K562 (cell line): ENCODE measurements at regions not wholly inside any gene's neighbourhood (a gene's known extent, or its start where the extent isn't known, plus 50 kb on each side); places are given as distances from the start of the nearest gene placed in this dataset.

ENCODE experiments used
- ATAC-seq: fragments of 200-7000 bp; cut with Tn5 transposase; 3 replicates; pipeline ENCODE4 v1.9.1; 2020; ENCODE audit warnings: moderate library complexity
- BruUV-seq: library from RNA; stranded (reverse); fragments of 400-500 nt; replicated peaks from 2 replicates; lab custom pipeline; 2021; lab: Mats Ljungman, UMichigan
- CTCF ChIA-PET: fragments of 300-600 bp; formaldehyde crosslinking; extraction: SDS; loops from one replicate; lab custom pipeline; 2021; ENCODE audit warnings: low intra/inter-chr PET ratio; lab: Yijun Ruan, JAX
- POLR2A ChIA-PET: fragments of 300-600, 350-650 bp; sonication (Branson Sonifier 250); formaldehyde crosslinking; extraction: SDS; loops from one replicate; lab custom pipeline; 2021; ENCODE audit warnings: antibody characterized with exemption, inconsistent platforms; lab: Yijun Ruan, JAX
- DNase-seq, 4 experiments: peaks; one replicate each; pipeline versions ENCODE4 v3.0.0 to v3.0.0-alpha.2; 2011 to 2018; ENCODE audit warnings: low spot score in 3 of 4, mixed read lengths in 3 of 4; ENCODE audit errors: extremely low read depth in 1 of 4
- FAIRE-seq: peaks from 2 replicates; lab custom pipeline; 2011; peaks lifted over from hg19 to GRCh38; lab: Jason Lieb, UNC
- H2AFZ ChIP-seq: 2 replicates; pipeline ENCODE4 v1.6.0; 2011; ENCODE audit warnings: low read depth, low read length, control low read depth, inconsistent platforms
- H3K27ac ChIP-seq: fragments of 200-600 bp; 3 replicates; pipeline ENCODE4 v1.8.0; 2011; ENCODE audit warnings: low read depth, mild to moderate bottlenecking, control low read depth, inconsistent platforms, low read length, moderate library complexity, mixed read lengths; ENCODE audit errors: extremely low read depth
- H3K27me3 ChIP-seq, 2 experiments: fragments of 300-600 bp in 1 of 2; 2 replicates in 1 of 2; 3 replicates in 1 of 2; pipeline versions ENCODE4 v1.6.0 to v1.8.0; 2011; ENCODE audit warnings: inconsistent platforms in 2 of 2, low read length in 2 of 2, mild to moderate bottlenecking in 1 of 2, mixed read lengths in 1 of 2, moderate library complexity in 1 of 2; ENCODE audit not compliant: control insufficient read depth in 2 of 2, insufficient read depth in 2 of 2
- H3K36me3 ChIP-seq: fragments of 300-600 bp; 3 replicates; pipeline ENCODE4 v1.8.0; 2011; ENCODE audit warnings: mild to moderate bottlenecking, low read length, inconsistent platforms; ENCODE audit not compliant: control insufficient read depth, insufficient read depth
- H3K4me1 ChIP-seq, 2 experiments: fragments of 200-600 bp in 1 of 2; replicated peaks in 1 of 2; 2 replicates in 1 of 2; 3 replicates in 1 of 2; pipeline versions ENCODE4 v1.5.1 to v1.8.0; 2011; ENCODE audit warnings: inconsistent platforms in 2 of 2, low read length in 2 of 2, mild to moderate bottlenecking in 1 of 2, mixed read lengths in 1 of 2, moderate library complexity in 1 of 2; ENCODE audit not compliant: control insufficient read depth in 2 of 2, insufficient read depth in 2 of 2
- H3K4me2 ChIP-seq: 2 replicates; pipeline ENCODE4 v1.6.1; 2011; ENCODE audit warnings: low read length, control low read depth, inconsistent platforms, mixed read lengths; ENCODE audit not compliant: insufficient read depth
- H3K4me3 ChIP-seq: fragments of 200-600 bp; sonication (generic), shearing (Covaris generic); 2 replicates; pipeline ENCODE4 v1.5.1; 2016; ENCODE audit warnings: control low read depth, inconsistent platforms
- H3K79me2 ChIP-seq: fragments of 200-600 bp; 3 replicates; pipeline ENCODE4 v1.8.0; 2011; ENCODE audit warnings: low read length, inconsistent platforms; ENCODE audit not compliant: control insufficient read depth, insufficient read depth
- H3K9ac ChIP-seq, 2 experiments: 2 replicates each; pipeline versions ENCODE4 v1.6.0 to v1.6.1; 2011; ENCODE audit warnings: low read depth in 2 of 2, low read length in 2 of 2, control low read depth in 1 of 2, inconsistent platforms in 1 of 2, mild to moderate bottlenecking in 1 of 2, mixed read lengths in 1 of 2; ENCODE audit not compliant: insufficient read depth in 1 of 2
- H3K9me1 ChIP-seq: one replicate; pipeline ENCODE4 v1.6.0; 2011; ENCODE audit warnings: inconsistent platforms, mild to moderate bottlenecking, low read length, moderate library complexity; ENCODE audit not compliant: control insufficient read depth, insufficient read depth
- H3K9me3 ChIP-seq: replicated peaks from 2 replicates; pipeline ENCODE4 v1.5.1; 2011; ENCODE audit warnings: low read depth, low read length, inconsistent platforms; ENCODE audit not compliant: control insufficient read depth, insufficient read depth
- H4K20me1 ChIP-seq: replicated peaks from 2 replicates; pipeline ENCODE4 v1.6.1; 2011; ENCODE audit warnings: low read length, inconsistent platforms, mixed read lengths; ENCODE audit not compliant: control insufficient read depth, insufficient read depth
- ATF7 ChIP-seq: fragments of 450-650 bp; IDR thresholded peaks from 2 replicates; pipeline ENCODE4 v1.7.1; 2014; ENCODE audit warnings: mild to moderate bottlenecking, moderate library complexity
- CBFA2T3 ChIP-seq: fragments of 450-650 bp; IDR thresholded peaks from 2 replicates; pipeline ENCODE4 v1.6.1; 2017
- CEBPG ChIP-seq, 3 experiments: fragments of 200-800 bp in 1 of 3; sonication (Bioruptor generic) in 1 of 3; sonication (generic) in 1 of 3; formaldehyde crosslinking in 1 of 3; IDR thresholded peaks in 2 of 3; conservative IDR thresholded peaks in 1 of 3; 2 replicates each; pipeline versions ENCODE4 v1.6.1 to v1.8.0; 2016 to 2022; ENCODE audit warnings: missing compliant biosample characterization in 2 of 3, missing genetic modification characterization in 2 of 3, mild to moderate bottlenecking in 1 of 3, missing genetic modification reagents in 1 of 3
- DDX20 ChIP-seq: fragments of 450-650 bp; IDR thresholded peaks from 2 replicates; pipeline ENCODE4 v1.6.1; 2016; ENCODE audit warnings: missing genetic modification characterization, low read depth, mild to moderate bottlenecking, missing compliant biosample characterization, moderate library complexity
- FOXK2 ChIP-seq, 2 experiments: fragments of 450-650 bp; IDR thresholded peaks in 1 of 2; conservative IDR thresholded peaks in 1 of 2; 2 replicates each; pipeline ENCODE4 v1.6.1; 2016; ENCODE audit warnings: low read depth in 2 of 2, mild to moderate bottlenecking in 1 of 2
- NUFIP1 ChIP-seq: fragments of 450-650 bp; IDR thresholded peaks from 2 replicates; pipeline ENCODE4 v1.6.1; 2018; ENCODE audit not compliant: partially characterized antibody
- RCOR1 ChIP-seq, 2 experiments: IDR thresholded peaks; 2 replicates each; pipeline ENCODE4 v1.6.1; 2012; ENCODE audit warnings: low read depth in 2 of 2, low read length in 2 of 2, borderline replicate concordance in 1 of 2, improper control_type of control experiment in 1 of 2
- ZC3H8 ChIP-seq: fragments of 450-650 bp; IDR thresholded peaks from 2 replicates; pipeline ENCODE4 v1.6.1; 2017
- ZFP36 ChIP-seq: fragments of 150-350 bp; IDR thresholded peaks from 2 replicates; pipeline ENCODE4 v1.6.1; 2018; ENCODE audit warnings: low read length, low read depth; ENCODE audit not compliant: partially characterized antibody
- ZNF121 ChIP-seq: sonication (generic); formaldehyde crosslinking; conservative IDR thresholded peaks from 2 replicates; pipeline ENCODE4 v1.8.0; 2022; ENCODE audit warnings: missing genetic modification reagents
- ZNF764 ChIP-seq: fragments of 250-450 bp; sonication (Bioruptor Pico); IDR thresholded peaks from 2 replicates; pipeline ENCODE4 v1.4.0; 2020; ENCODE audit warnings: low read depth, mild to moderate bottlenecking, moderate library complexity
- WGBS: fragments of 100-300 bp; shearing (Covaris generic); methylation state at CpG from one replicate; pipeline ENCODE4 v1.1.6; 2016; ENCODE audit warnings: low coverage, mixed read lengths; ENCODE audit not compliant: insufficient coverage; ENCODE audit errors: missing lambda C conversion rate; 5-methylcytosine and 5-hydroxymethylcytosine counted together
- in situ Hi-C: fragments of 300-500 bp; cut with MboI; formaldehyde crosslinking; loops from 4 replicates; pipeline ENCODE4 v1.15.0; 2018; ENCODE audit warnings: inconsistent platforms, mixed read lengths
- intact Hi-C: fragments of 100-400 bp; cut with micrococcal nuclease; formaldehyde crosslinking; loops from 2 replicates; pipeline ENCODE4 v1.14.2; 2022
- TF ChIP-seq, protein P1 (sequence below), 2 experiments: fragments of 450-650 bp in 1 of 2; sonication (generic) in 1 of 2; formaldehyde crosslinking in 1 of 2; IDR thresholded peaks in 1 of 2; conservative IDR thresholded peaks in 1 of 2; 2 replicates each; pipeline versions ENCODE4 v1.6.1 to v1.8.1; 2016 to 2023; ENCODE audit warnings: mild to moderate bottlenecking in 2 of 2, moderate library complexity in 2 of 2, inconsistent platforms in 1 of 2, missing genetic modification reagents in 1 of 2
- TF ChIP-seq, protein P2 (sequence below), 3 experiments: fragments of 200-800 bp in 1 of 3; sonication (Bioruptor generic) in 1 of 3; sonication (generic) in 1 of 3; formaldehyde crosslinking in 1 of 3; IDR thresholded peaks; 2 replicates each; pipeline versions ENCODE4 v1.6.1 to v1.8.0; 2016 to 2022; ENCODE audit warnings: mild to moderate bottlenecking in 2 of 3, missing compliant biosample characterization in 2 of 3, missing genetic modification characterization in 2 of 3, missing genetic modification reagents in 1 of 3
- TF ChIP-seq, protein P3 (sequence below): fragments of 450-650 bp; formaldehyde crosslinking; IDR thresholded peaks from 2 replicates; pipeline ENCODE4 v1.4.0; 2022; ENCODE audit warnings: missing genetic modification characterization
- TF ChIP-seq, protein P4 (sequence below): fragments of 450-650 bp; IDR thresholded peaks from 2 replicates; pipeline ENCODE4 v1.6.1; 2016; ENCODE audit warnings: borderline replicate concordance

DNA sequence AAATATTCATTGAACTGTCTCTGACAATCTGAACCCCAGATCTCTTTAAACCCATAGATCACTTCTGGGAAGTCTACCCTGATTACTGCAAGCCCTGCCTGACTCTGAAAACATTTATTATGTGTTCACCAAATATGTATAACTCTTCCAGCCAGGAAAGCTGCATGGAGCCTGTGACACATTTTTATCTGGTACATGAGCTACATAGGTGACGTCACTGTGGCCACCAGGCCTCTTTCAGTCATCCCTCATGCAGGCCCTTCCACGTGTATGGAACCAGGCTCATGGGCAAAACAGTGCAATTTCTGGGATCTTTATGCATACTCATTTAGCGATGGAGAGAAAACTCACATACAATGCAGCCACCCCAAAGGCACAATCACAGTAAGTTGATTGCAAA is 133.9 kb upstream of the NUPR2 start:
- in situ Hi-C loops, result no loop called here
- no TSS peak for BruUV-seq
- TF ChIP-seq, protein P1, sequence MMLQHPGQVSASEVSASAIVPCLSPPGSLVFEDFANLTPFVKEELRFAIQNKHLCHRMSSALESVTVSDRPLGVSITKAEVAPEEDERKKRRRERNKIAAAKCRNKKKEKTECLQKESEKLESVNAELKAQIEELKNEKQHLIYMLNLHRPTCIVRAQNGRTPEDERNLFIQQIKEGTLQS (IDR thresholded peaks at IDR 0.05), result peak; percentile 30; the same call in 1 of the 2 replicates
- TF ChIP-seq, protein P1 (CRISPR knock-in tag; conservative IDR thresholded peaks at IDR 0.05), result no peak
- no peak for TF ChIP-seq ZC3H8
- TF ChIP-seq ZFP36, result no peak
- TF ChIP-seq, protein P2, sequence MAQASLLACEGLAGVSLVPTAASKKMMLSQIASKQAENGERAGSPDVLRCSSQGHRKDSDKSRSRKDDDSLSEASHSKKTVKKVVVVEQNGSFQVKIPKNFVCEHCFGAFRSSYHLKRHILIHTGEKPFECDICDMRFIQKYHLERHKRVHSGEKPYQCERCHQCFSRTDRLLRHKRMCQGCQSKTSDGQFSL (CRISPR knock-in tag; IDR thresholded peaks at IDR 0.05), result no peak
- TF ChIP-seq, protein P2 (tag; IDR thresholded peaks at IDR 0.05), result no peak
- TF ChIP-seq, protein P3, sequence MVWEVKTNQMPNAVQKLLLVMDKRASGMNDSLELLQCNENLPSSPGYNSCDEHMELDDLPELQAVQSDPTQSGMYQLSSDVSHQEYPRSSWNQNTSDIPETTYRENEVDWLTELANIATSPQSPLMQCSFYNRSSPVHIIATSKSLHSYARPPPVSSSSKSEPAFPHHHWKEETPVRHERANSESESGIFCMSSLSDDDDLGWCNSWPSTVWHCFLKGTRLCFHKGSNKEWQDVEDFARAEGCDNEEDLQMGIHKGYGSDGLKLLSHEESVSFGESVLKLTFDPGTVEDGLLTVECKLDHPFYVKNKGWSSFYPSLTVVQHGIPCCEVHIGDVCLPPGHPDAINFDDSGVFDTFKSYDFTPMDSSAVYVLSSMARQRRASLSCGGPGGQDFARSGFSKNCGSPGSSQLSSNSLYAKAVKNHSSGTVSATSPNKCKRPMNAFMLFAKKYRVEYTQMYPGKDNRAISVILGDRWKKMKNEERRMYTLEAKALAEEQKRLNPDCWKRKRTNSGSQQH, result no peak
- TF ChIP-seq FOXK2 (conservative IDR thresholded peaks at IDR 0.05 in 1 of 2, IDR thresholded peaks at IDR 0.05 in 1 of 2; ENCODE audit: low read depth in 2 of 2), result no peak
- no peak for TF ChIP-seq NUFIP1
- no peak for TF ChIP-seq RCOR1 (IDR thresholded peaks at IDR 0.05; ENCODE audit: borderline replicate concordance in 1 of 2, low read depth in 2 of 2, low read length in 2 of 2)
- TF ChIP-seq, protein P4, sequence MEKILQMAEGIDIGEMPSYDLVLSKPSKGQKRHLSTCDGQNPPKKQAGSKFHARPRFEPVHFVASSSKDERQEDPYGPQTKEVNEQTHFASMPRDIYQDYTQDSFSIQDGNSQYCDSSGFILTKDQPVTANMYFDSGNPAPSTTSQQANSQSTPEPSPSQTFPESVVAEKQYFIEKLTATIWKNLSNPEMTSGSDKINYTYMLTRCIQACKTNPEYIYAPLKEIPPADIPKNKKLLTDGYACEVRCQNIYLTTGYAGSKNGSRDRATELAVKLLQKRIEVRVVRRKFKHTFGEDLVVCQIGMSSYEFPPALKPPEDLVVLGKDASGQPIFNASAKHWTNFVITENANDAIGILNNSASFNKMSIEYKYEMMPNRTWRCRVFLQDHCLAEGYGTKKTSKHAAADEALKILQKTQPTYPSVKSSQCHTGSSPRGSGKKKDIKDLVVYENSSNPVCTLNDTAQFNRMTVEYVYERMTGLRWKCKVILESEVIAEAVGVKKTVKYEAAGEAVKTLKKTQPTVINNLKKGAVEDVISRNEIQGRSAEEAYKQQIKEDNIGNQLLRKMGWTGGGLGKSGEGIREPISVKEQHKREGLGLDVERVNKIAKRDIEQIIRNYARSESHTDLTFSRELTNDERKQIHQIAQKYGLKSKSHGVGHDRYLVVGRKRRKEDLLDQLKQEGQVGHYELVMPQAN, result no peak
- no peak for TF ChIP-seq DDX20
- no peak for TF ChIP-seq CEBPG (CRISPR knock-in tag; IDR thresholded peaks at IDR 0.05)
- no peak for TF ChIP-seq CEBPG (tag; conservative IDR thresholded peaks at IDR 0.05 in 1 of 2, IDR thresholded peaks at IDR 0.05 in 1 of 2)
- peak; percentile 20; the same call in 1 of the 2 replicates for TF ChIP-seq ATF7
- no peak for TF ChIP-seq ZNF764 (CRISPR knock-in tag)
- TF ChIP-seq ZNF121 (CRISPR knock-in tag), result no peak
- no peak for TF ChIP-seq CBFA2T3

More for the DNA sequence above, 133.9 kb upstream of the NUPR2 start:
- no peaks in the 10 kb centered on the region for H4K20me1 ChIP-seq
- no peak overlapping the region for H3K9ac ChIP-seq
- no peaks in the 10 kb centered on the region for H3K36me3 ChIP-seq
- FAIRE-seq, result no peak
- no peak for ATAC-seq
- no peaks in the 10 kb centered on the region for H3K79me2 ChIP-seq
- H3K9me1 ChIP-seq, result no peaks in the 10 kb centered on the region
- no peaks in the 10 kb centered on the region for H3K9me3 ChIP-seq
- WGBS, result 0% methylated on average over 3 of the region's 3 CpGs
- no peaks in the 10 kb centered on the region for H3K27me3 ChIP-seq
- ChIA-PET CTCF (no interaction called here), POLR2A (interaction anchor here (0.6 kb wide), 1 partner anchor 15 kb away, joined by 3 read pairs; no protein-coding TSS in a partner anchor)
- H3K4me1 ChIP-seq, result no peaks in the 10 kb centered on the region
- H3K4me3 ChIP-seq, result no peak overlapping the region
- H2AFZ ChIP-seq, result no peak overlapping the region
- intact Hi-C loops, result no loop called here
- DNase-seq, result no peak
- H3K27ac ChIP-seq, result no peak overlapping the region
- H3K4me2 ChIP-seq, result no peak overlapping the region
